H1 (cell line): ENCODE measurements at regions not wholly inside any gene's neighbourhood (a gene's known extent, or its start where the extent isn't known, plus 50 kb on each side); places are given as distances from the start of the nearest gene placed in this dataset.

Experiments
- CTCF ChIA-PET: fragments of 300-600 bp; sonication (Branson Sonifier 250); formaldehyde crosslinking; loops from one replicate; lab custom pipeline; 2021; ENCODE audit not compliant: partially characterized antibody; lab: Charles Lee
- POLR2A ChIA-PET: fragments of 300-600 bp; sonication (Branson Sonifier 250); formaldehyde crosslinking; loops from one replicate; lab custom pipeline; 2021; ENCODE audit warnings: inconsistent platforms; ENCODE audit not compliant: partially characterized antibody; lab: Charles Lee
- DNase-seq, 2 experiments: peaks; one replicate each; pipeline versions ENCODE4 v3.0.0 to v3.0.0-alpha.2; 2010 to 2022; ENCODE audit warnings: low spot score in 2 of 2, low read depth in 1 of 2, mixed read lengths in 1 of 2
- FAIRE-seq: peaks from 2 replicates; lab custom pipeline; 2011; peaks lifted over from hg19 to GRCh38; lab: Jason Lieb, UNC
- H2AFZ ChIP-seq: 2 replicates; pipeline ENCODE4 v1.8.1; 2012; ENCODE audit warnings: low read length, inconsistent platforms
- H2AK5ac ChIP-seq: 2 replicates; pipeline ENCODE4 v1.6.1; 2013; ENCODE audit warnings: low read depth, low read length
- H2BK120ac ChIP-seq: replicated peaks from 2 replicates; pipeline ENCODE3; 2013; ENCODE audit warnings: low read depth, low read length, inconsistent platforms
- H2BK12ac ChIP-seq: 2 replicates; pipeline ENCODE4 v1.6.1; 2013; ENCODE audit warnings: low read depth, low read length
- H2BK15ac ChIP-seq: 2 replicates; pipeline ENCODE4 v1.6.1; 2013; ENCODE audit warnings: low read length
- H2BK20ac ChIP-seq: 2 replicates; pipeline ENCODE4 v1.6.1; 2013; ENCODE audit warnings: low read length
- H2BK5ac ChIP-seq: 2 replicates; pipeline ENCODE4 v1.6.1; 2013; ENCODE audit warnings: low read depth, low read length
- H3K14ac ChIP-seq: 2 replicates; pipeline ENCODE4 v1.6.1; 2013; ENCODE audit warnings: inconsistent platforms; ENCODE audit not compliant: insufficient read length
- H3K18ac ChIP-seq: 2 replicates; pipeline ENCODE4 v1.6.1; 2013; ENCODE audit warnings: low read length; ENCODE audit errors: extremely low read depth
- H3K23ac ChIP-seq: 2 replicates; pipeline ENCODE4 v1.6.1; 2013; ENCODE audit warnings: inconsistent platforms; ENCODE audit not compliant: insufficient read length
- H3K23me2 ChIP-seq: 2 replicates; pipeline ENCODE4 v1.6.1; 2013; ENCODE audit warnings: low read depth, low read length
- H3K27ac ChIP-seq: 2 replicates; pipeline ENCODE4 v1.6.1; 2011; ENCODE audit warnings: low read depth, low read length, inconsistent platforms
- H3K27me3 ChIP-seq, 4 experiments: replicated peaks in 1 of 4; 1 replicate in 1 of 4; 2 replicates in 3 of 4; pipeline versions ENCODE4 v1.6.1 to v1.8.1; 2011 to 2013; ENCODE audit warnings: low read length in 3 of 4, mild to moderate bottlenecking in 3 of 4, inconsistent platforms in 2 of 4, mixed read lengths in 2 of 4, moderate library complexity in 1 of 4; ENCODE audit not compliant: control insufficient read depth in 3 of 4, insufficient read depth in 3 of 4; ENCODE audit errors: extremely low read depth in 1 of 4
- H3K36me3 ChIP-seq, 4 experiments: 2 replicates each; pipeline versions ENCODE4 v1.6.1 to v1.8.1; 2011 to 2013; ENCODE audit warnings: mild to moderate bottlenecking in 4 of 4, low read length in 3 of 4, moderate library complexity in 2 of 4, control low read depth in 1 of 4, inconsistent platforms in 1 of 4; ENCODE audit not compliant: insufficient read depth in 4 of 4, control insufficient read depth in 2 of 4
- H3K4ac ChIP-seq: replicated peaks from 2 replicates; pipeline ENCODE3; 2013; ENCODE audit warnings: low read length, low read depth, mixed read lengths, inconsistent platforms; ENCODE audit not compliant: insufficient read length
- H3K4me1 ChIP-seq, 4 experiments: replicated peaks in 1 of 4; 1 replicate in 1 of 4; 2 replicates in 3 of 4; pipeline versions ENCODE4 v1.6.1 to v1.8.1; 2011 to 2013; ENCODE audit warnings: low read length in 3 of 4, inconsistent platforms in 2 of 4, mixed read lengths in 1 of 4; ENCODE audit not compliant: insufficient read depth in 4 of 4, control insufficient read depth in 3 of 4
- H3K4me2 ChIP-seq, 2 experiments: 2 replicates each; pipeline versions ENCODE4 v1.6.1 to v1.8.1; 2011 to 2013; ENCODE audit warnings: low read depth in 2 of 2, low read length in 2 of 2, control low read depth in 1 of 2, inconsistent platforms in 1 of 2, mild to moderate bottlenecking in 1 of 2; ENCODE audit not compliant: insufficient read depth in 1 of 2
- H3K4me3 ChIP-seq, 4 experiments: fragments of 200-600, 300-600 bp in 1 of 4; sonication (generic), shearing (Covaris generic), sonication (Bioruptor Twin) in 1 of 4; 2 replicates each; pipeline versions ENCODE4 v1.5.1 to v1.8.1; 2011 to 2016; ENCODE audit warnings: low read length in 4 of 4, low read depth in 3 of 4, control low read depth in 2 of 4, inconsistent platforms in 2 of 4, mild to moderate bottlenecking in 2 of 4, mixed read lengths in 1 of 4, moderate library complexity in 1 of 4; ENCODE audit not compliant: insufficient read depth in 2 of 4; ENCODE audit errors: extremely low read depth in 1 of 4
- H3K56ac ChIP-seq: replicated peaks from 2 replicates; pipeline ENCODE3; 2013; ENCODE audit warnings: low read depth, mild to moderate bottlenecking, mixed read lengths, low read length, inconsistent platforms; ENCODE audit not compliant: insufficient read length
- H3K79me1 ChIP-seq: 2 replicates; pipeline ENCODE4 v1.6.1; 2013; ENCODE audit warnings: low read depth, low read length, control low read depth
- H3K79me2 ChIP-seq, 2 experiments: 2 replicates each; pipeline versions ENCODE4 v1.6.1 to v1.8.1; 2012 to 2013; ENCODE audit warnings: low read length in 2 of 2, mild to moderate bottlenecking in 2 of 2, inconsistent platforms in 1 of 2; ENCODE audit not compliant: insufficient read depth in 2 of 2, control insufficient read depth in 1 of 2
- H3K9ac ChIP-seq, 4 experiments: replicated peaks in 1 of 4; 1 replicate in 1 of 4; 2 replicates in 3 of 4; pipeline versions ENCODE4 v1.6.1 to v1.8.1; 2011 to 2013; ENCODE audit warnings: low read depth in 3 of 4, low read length in 3 of 4, control low read depth in 2 of 4, mild to moderate bottlenecking in 2 of 4, moderate library complexity in 2 of 4, inconsistent platforms in 1 of 4; ENCODE audit errors: extremely low read depth in 1 of 4
- H3K9me3 ChIP-seq, 2 experiments: 2 replicates each; pipeline versions ENCODE4 v1.6.1 to v1.8.1; 2012 to 2013; ENCODE audit warnings: mild to moderate bottlenecking in 2 of 2, moderate library complexity in 2 of 2, control low read depth in 1 of 2, inconsistent platforms in 1 of 2, low read depth in 1 of 2, low read length in 1 of 2, mixed read lengths in 1 of 2; ENCODE audit not compliant: insufficient read depth in 2 of 2
- H4K20me1 ChIP-seq, 2 experiments: replicated peaks in 1 of 2; 2 replicates each; pipeline versions ENCODE3 to v1.8.1; 2011 to 2013; ENCODE audit warnings: inconsistent platforms in 2 of 2, low read length in 2 of 2, mild to moderate bottlenecking in 1 of 2; ENCODE audit not compliant: insufficient read depth in 2 of 2, control insufficient read depth in 1 of 2
- H4K5ac ChIP-seq: 2 replicates; pipeline ENCODE4 v1.6.1; 2013; ENCODE audit warnings: low read length, low read depth, mixed read lengths, inconsistent platforms; ENCODE audit not compliant: insufficient read length
- H4K8ac ChIP-seq: 2 replicates; pipeline ENCODE4 v1.8.0; 2013; ENCODE audit warnings: mild to moderate bottlenecking, moderate library complexity, low read length, inconsistent platforms; ENCODE audit not compliant: insufficient read depth; ENCODE audit errors: extremely low read depth
- H4K91ac ChIP-seq: replicated peaks from 2 replicates; pipeline ENCODE3; 2013; ENCODE audit warnings: low read length, mixed read lengths, inconsistent platforms; ENCODE audit not compliant: insufficient read length
- ATF3 ChIP-seq: IDR thresholded peaks from 2 replicates; pipeline ENCODE4 v1.6.1; 2011; ENCODE audit warnings: low read depth, mild to moderate bottlenecking, low read length; ENCODE audit not compliant: insufficient read depth
- BRCA1 ChIP-seq: IDR thresholded peaks from 2 replicates; pipeline ENCODE4 v1.6.1; 2012; ENCODE audit warnings: low read depth, low read length, improper control_type of control experiment
- CHD1 ChIP-seq: IDR thresholded peaks from 2 replicates; pipeline ENCODE4 v1.6.1; 2012; ENCODE audit warnings: low read depth, low read length, improper control_type of control experiment
- CREB1 ChIP-seq: IDR thresholded peaks from 2 replicates; pipeline ENCODE4 v1.6.1; 2012; ENCODE audit warnings: inconsistent platforms
- CTBP2 ChIP-seq: IDR thresholded peaks from 2 replicates; pipeline ENCODE4 v1.7.0; 2011; ENCODE audit warnings: borderline replicate concordance, mild to moderate bottlenecking, moderate library complexity, mixed read lengths, low read length; ENCODE audit not compliant: insufficient read depth, insufficient read length
- HDAC6 ChIP-seq: IDR thresholded peaks from one replicate; pipeline ENCODE4 v1.7.1; 2012; ENCODE audit warnings: low read depth, mild to moderate bottlenecking, inconsistent platforms, low read length, moderate library complexity
- JUN ChIP-seq: IDR thresholded peaks from 2 replicates; pipeline ENCODE4 v1.6.1; 2011; ENCODE audit warnings: low read depth, mild to moderate bottlenecking, improper control_type of control experiment, low read length
- POLR2AphosphoS5 ChIP-seq: IDR thresholded peaks from 2 replicates; pipeline ENCODE4 v1.6.1; 2011; ENCODE audit warnings: low read depth, low read length
- SP1 ChIP-seq: IDR thresholded peaks from 2 replicates; pipeline ENCODE4 v1.6.1; 2011; ENCODE audit warnings: low read depth, low read length
- WGBS, 2 experiments: shearing (Covaris generic) in 1 of 2; methylation state at CpG; one replicate each; pipeline versions ENCODE4 v1.1.6 to v1.1.7; 2013 to 2015; ENCODE audit warnings: low lambda C conversion rate in 2 of 2, mixed read lengths in 2 of 2, inconsistent platforms in 1 of 2, low coverage in 1 of 2, missing lambda C conversion rate in 1 of 2; ENCODE audit not compliant: insufficient replicate concordance in 2 of 2, insufficient coverage in 1 of 2, insufficient read length in 1 of 2; ENCODE audit errors: extremely low coverage in 1 of 2, missing lambda C conversion rate in 1 of 2; 5-methylcytosine and 5-hydroxymethylcytosine counted together

GRCh38 chr6:45718871-45719270 is 296.8 kb downstream of the CLIC5 start:
- CTCF ChIA-PET, result interaction anchor here (0.7 to 2.7 kb wide), 2 partner anchors 11 to 204 kb away, joined by 3 to 15 read pairs; no protein-coding TSS in a partner anchor
- no peak overlapping the region for H2AFZ ChIP-seq
- POLR2A ChIA-PET, result no interaction called here
- no peaks in the 10 kb centered on the region for H3K79me1 ChIP-seq
- H3K4ac ChIP-seq, result no peak overlapping the region
- H2BK5ac ChIP-seq, result no peak overlapping the region
- H3K18ac ChIP-seq, result no peak overlapping the region
- no peaks in the 10 kb centered on the region for H3K79me2 ChIP-seq
- no peak overlapping the region for H4K8ac ChIP-seq
- H4K5ac ChIP-seq, result no peak overlapping the region
- no peak for DNase-seq
- H2BK12ac ChIP-seq, result no peak overlapping the region
- no peak overlapping the region for H3K4me2 ChIP-seq
- no peak overlapping the region for H2BK120ac ChIP-seq
- WGBS, 2 experiments, result 86% methylated on average over 3 of the region's 3 CpGs; no CpG with 5 or more reads in 1 of the 2 experiments
- H4K91ac ChIP-seq, result no peak overlapping the region
- no peak overlapping the region for H3K56ac ChIP-seq
- H3K27me3 ChIP-seq, result peaks cover 0 to under 1% (median 0%) of the 10 kb centered on the region in 4 experiments; a peak in 1 of 7 replicates
- no peaks in the 10 kb centered on the region for H4K20me1 ChIP-seq
- H2BK15ac ChIP-seq, result no peak overlapping the region
- H3K23ac ChIP-seq, result no peak overlapping the region
- H3K23me2 ChIP-seq, result no peaks in the 10 kb centered on the region
- no peaks in the 10 kb centered on the region for H3K9me3 ChIP-seq
- no peak overlapping the region for H3K14ac ChIP-seq
- H3K4me1 ChIP-seq, result 0 out of 7 replicates have a peak, but pooled peaks cover 0 to 2% (median 0%) of the 10 kb centered on the region in 4 experiments
- H3K27ac ChIP-seq, result no peak overlapping the region
- H2BK20ac ChIP-seq, result no peak overlapping the region
- H2AK5ac ChIP-seq, result no peak overlapping the region
- H3K4me3 ChIP-seq, result no peak overlapping the region
- no peak overlapping the region for H3K9ac ChIP-seq
- FAIRE-seq, result no peak
- no peaks in the 10 kb centered on the region for H3K36me3 ChIP-seq
- TF ChIP-seq CTBP2 (no peak), SP1 (no peak), JUN (no peak), ATF3 (no peak), HDAC6 (no peak), CHD1 (no peak), CREB1 (no peak), BRCA1 (no peak), POLR2AphosphoS5 (no peak)
